GM21576 (cell line): ENCODE measurements at regions not wholly inside any gene's neighbourhood (a gene's known extent, or its start where the extent isn't known, plus 50 kb on each side); places are given as distances from the start of the nearest gene placed in this dataset.

Experiments
- ATAC-seq: cut with Tn5 transposase; IDR thresholded peaks from one replicate; pipeline ENCODE4 v1.9.1; 2021; ENCODE audit warnings: mild to moderate bottlenecking, moderate library complexity; ENCODE audit not compliant: unreplicated experiment

DNA sequence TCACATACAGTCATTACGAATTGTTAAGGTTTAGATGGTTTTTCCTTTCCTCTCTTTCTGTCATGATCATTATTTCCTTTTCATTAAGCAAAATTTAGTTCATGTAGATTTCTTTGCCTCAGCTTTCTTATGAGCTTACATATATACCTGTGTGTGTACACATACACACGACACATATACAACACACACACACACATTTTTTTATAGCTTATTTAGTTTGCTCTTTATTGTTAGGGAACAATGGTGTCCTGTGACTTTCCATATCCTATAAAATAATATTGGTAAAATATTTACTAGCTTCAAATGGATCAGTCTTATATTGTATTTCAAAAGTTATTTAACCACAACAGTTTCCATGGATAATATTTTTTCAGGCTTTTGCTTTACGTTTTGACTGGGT is 840.7 kb downstream of the PCDH18 start:
- no peak for ATAC-seq

DNA sequence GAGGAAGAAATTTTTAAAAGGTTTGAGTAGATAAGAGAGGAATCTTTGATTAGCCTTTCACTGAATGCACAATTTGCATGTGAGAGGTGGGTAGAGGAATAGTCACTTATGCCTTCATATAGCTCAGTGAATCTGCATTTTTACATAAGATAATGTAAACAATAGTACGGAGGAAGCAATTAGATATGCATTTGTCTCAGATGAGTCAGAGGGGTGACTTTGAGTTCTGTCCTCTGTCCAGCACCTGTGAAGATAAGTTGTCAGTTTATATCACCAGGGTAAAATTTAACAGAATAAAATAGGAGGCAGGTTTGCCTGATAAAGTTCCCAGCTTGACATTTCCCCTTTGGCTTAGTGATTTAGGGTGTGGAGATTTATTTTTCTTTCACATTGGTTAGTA is 841.9 kb downstream of the PCDH18 start:
- ATAC-seq, result no peak

- no peak for ATAC-seq
These were observed 844.7 kb downstream of the PCDH18 start for GRCh38 chr4:136687596-136687995.

DNA sequence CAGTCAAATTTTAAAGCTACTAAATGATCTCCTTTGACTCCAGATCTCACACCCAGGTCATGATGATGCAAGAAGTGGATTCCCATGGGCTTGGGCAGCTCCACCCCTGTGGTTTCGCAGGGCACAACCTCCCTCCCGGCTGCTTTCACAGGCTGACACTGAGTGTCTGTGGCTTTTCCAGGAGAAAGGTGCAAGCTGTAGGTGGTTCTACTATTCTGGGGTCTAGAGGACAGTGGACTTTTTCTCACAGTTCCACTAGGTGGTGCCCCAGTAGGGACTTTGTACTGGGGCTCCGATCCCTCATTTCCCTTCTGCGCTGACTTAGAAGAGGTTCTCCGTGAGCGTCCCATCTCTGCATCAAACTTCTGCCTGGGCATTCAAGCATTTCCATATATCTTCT is 845.2 kb downstream of the PCDH18 start:
- no peak for ATAC-seq

- no peak for ATAC-seq
These were observed 851.5 kb downstream of the PCDH18 start for GRCh38 chr4:136680761-136681160.

- ATAC-seq, result no peak
These were observed 852.0 kb downstream of the PCDH18 start for GRCh38 chr4:136680271-136680670.

DNA sequence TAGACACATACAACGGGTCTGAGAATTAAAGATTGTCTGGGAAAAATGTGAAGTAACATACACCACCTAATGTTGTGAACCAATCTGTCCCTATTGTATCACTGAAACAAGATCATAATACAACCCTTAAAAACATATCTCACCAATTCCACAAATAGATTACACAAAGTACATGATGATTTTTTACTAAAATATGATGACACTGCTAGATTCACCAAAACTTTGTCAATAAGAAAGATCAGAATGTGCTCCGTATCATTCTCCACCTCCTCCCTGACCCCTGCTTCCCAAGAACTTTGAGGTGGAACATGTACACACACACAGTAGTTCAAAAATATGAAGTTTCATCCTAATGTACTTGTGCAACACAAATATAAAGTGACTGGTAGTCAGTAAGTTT is 862.0 kb downstream of the PCDH18 start:
- ATAC-seq, result no peak

DNA sequence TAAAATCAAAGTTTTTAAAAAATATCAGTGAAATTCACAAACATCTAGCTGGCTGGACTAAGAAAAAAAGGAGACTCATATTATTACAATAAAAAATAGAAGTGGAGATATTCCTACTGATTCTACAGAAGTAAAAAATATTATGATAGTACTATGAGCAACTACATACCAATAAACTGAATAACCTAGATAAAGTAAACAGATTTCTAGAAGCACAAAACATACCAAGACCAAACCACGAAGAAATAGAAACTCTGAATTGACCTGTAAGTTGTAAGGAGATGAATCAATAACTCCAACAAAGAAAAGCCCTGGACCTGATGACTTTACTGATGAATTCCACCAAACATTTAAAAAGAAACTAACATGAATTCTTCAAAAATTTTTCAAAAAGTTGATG is 867.3 kb downstream of the PCDH18 start:
- ATAC-seq, result no peak

GRCh38 chr4:136662539-136662938 is 869.8 kb downstream of the PCDH18 start:
- no peak for ATAC-seq

- no peak for ATAC-seq
These were observed 878.5 kb downstream of the PCDH18 start for GRCh38 chr4:136653640-136654406.

DNA sequence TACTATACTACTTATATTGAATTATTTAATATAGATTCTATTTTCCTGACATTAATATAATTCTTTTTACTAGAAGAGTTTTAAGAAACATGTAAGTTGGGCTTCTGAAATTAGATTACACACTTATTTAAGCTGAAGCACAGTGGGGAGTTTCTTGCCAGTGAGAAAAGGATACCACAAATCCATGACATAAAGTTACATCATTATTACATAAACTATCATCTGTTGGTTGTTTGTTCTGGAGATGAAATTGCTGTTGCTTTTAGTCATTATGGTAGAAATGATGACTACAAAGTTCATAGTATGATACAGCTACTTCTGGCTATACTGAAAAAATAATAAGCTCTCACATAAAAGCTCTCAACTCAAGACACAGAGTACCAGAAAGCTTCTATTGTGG is 880.4 kb downstream of the PCDH18 start:
- ATAC-seq, result no peak

GRCh38 chr4:136651278-136651667 is 881.0 kb downstream of the PCDH18 start:
- ATAC-seq, result no peak

DNA sequence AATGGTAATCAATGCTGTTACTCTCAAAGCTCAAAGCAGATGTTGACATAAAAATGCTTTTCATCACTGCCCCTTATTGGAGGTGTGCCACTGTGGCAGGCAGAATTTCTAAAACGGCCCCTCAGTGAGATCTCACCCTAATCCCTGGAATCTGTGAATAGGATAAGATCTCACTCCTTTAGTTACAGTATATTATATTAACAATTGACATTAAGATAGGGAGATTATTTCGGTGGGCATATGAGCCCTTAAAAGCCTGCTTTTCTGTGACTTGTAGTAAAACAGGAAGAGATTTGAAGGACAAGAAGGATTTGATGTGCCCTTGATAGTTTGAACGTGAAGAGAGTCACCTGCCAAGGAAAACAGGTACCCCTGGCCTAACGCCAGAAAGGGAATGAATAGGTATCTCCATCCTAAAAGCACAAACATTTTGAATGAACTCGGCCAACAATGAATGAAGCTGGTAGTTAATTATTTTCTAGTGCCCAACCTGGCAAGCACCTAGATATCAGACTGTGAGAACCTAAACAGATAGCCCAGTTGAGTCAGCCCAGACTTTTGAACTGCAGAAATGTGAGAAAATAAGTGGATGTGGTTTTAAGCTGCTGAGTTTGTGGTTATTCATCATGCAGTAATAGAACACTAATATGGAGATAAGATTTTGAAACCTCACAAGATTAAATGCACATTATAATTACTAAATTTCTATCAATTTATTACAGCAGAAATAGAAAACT is 881.6 kb downstream of the PCDH18 start:
- no peak for ATAC-seq

DNA sequence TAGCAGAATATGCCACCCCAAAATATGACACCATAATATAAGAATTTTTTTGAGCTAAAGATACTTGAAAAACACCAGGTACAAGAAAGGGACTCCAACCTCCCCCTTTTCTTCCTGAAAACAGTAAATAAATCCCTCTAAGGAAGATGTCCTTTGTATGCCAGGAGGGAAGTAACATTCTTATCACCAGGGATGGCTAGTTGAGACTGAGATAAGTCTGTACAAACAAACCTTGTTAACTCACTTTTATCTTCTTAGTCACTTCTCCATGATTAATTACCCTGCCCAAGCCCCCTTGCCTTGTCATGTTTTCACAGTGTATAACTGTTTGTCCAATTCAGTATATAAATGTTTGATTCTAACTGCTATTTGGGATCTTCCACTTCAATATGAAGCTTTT is 888.0 kb downstream of the PCDH18 start:
- no peak for ATAC-seq

GRCh38 chr4:136643416-136643815 is 888.9 kb downstream of the PCDH18 start:
- no peak for ATAC-seq

GRCh38 chr4:136637071-136637777 is 895.1 kb downstream of the PCDH18 start:
- ATAC-seq, result no peak

DNA sequence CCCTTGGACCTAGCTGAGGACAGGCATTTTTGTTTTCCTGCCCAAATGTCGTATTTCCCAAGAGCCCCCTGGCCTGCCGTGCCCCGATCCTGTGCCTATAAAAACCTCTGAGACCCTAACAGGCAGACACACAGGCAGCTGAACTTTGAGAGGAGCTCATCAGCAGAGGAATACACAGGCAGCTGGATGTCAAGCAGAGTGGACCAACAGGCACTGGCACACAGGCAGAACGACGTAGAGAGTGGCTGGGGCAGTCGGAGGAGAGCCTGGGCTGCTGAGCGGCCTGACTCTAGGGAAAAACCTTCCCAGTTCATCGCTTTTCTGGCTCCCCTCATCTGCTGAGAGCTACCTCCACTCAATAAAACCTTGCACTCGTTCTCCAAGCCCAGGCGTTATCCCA is 896.1 kb downstream of the PCDH18 start:
- no peak for ATAC-seq

DNA sequence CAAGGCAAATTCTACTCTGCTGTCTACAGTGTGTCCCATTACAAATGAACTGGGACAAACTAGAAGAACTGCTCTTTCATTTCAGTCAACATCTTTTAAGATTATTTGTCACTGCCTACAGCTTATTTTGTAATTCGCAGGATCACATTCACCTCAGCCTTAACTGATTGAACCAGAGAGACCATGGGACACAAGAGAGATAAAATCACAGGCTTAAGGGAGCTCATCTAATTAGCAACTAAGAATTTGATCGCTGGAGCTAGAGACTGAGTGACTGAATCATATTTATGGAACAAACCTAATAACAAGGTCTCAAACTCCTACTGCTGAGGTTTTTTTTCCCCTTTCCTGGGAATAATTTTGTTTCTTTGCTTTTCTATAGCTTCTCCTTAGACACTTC is 898.2 kb downstream of the PCDH18 start:
- no peak for ATAC-seq

DNA sequence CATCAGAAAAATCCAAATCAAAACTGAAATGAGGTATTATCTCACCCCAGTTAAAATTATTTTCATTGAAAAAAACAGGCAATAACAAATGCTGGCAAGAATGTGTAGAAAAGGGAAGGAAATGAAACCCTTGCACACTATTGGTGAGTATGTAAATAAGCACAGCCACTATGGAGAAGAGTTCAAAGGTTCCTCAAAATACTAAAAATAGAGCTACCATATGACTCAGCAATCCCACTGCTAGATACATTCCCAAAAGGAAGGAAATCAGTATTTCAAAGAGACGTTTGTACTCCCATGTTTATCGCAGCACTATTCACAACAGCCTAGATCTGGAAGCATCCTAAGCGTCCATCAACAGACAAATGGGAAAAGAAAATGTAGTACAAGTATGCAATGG is 932.4 kb downstream of the PCDH18 start:
- ATAC-seq, result no peak

GRCh38 chr4:136590440-136590839 is 941.9 kb downstream of the PCDH18 start:
- ATAC-seq, result no peak

DNA sequence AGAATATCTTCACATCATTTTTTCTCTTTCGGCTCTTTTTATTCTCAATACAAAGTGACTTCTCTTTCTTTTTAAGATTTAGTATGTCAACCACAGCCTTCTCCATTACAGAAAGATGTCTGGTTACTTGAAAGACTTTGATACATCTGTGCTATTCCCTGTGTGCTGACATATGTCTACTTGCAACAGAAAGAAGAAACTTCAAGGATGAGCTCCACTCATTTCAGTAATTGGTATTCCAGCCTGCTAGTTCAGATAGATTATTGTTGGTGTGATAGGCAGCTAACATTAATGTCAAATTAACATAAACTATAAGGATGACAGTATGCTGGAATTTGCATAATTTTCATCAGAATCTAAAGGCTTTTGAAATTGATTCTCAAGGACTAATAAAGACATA is 948.7 kb downstream of the PCDH18 start:
- no peak for ATAC-seq

DNA sequence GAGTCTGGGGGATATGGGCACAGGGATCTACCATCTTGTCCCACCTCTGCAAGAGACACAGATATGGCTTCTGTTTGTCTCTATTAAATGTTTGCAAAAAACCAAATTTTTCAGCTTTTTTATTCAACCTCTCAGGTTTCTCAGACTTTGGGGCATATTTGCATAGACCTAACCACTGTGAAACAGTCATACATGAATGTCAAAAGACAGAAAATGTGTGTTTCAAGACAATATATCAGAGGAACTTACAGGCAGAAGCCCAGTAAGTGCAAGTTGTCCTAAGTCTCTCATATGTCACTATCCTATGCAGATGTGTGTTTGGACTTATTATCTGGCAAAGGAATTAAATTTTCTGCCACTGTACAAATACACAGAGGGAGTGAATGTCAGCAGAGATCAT is 951.2 kb downstream of the PCDH18 start:
- no peak for ATAC-seq
